ENCODE measurements at regions not wholly inside any gene's neighbourhood (a gene's known extent, or its start where the extent isn't known, plus 50 kb on each side); places are given as distances from the start of the nearest gene placed in this dataset.

DNA sequence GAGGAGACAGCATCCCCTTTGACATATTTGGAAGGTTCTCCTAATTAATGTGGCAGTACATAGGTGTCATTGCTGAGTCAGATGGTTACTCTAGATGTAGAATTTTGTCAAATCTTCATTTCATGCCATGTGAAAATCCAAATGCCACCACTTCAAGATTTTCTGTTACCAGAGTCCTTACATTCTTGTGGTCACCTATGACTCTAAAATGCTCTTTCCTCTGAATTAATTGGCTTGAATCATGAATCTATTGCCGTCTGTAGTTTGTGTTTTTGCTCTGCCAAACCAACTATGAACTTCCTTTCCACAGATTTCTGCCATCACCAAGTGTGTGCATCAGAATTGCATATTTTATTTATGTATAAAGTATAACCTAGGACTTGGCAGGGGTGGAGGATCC, 269.4 kb upstream of the ZPLD1 start:
- TF ChIP-seq, protein P1, sequence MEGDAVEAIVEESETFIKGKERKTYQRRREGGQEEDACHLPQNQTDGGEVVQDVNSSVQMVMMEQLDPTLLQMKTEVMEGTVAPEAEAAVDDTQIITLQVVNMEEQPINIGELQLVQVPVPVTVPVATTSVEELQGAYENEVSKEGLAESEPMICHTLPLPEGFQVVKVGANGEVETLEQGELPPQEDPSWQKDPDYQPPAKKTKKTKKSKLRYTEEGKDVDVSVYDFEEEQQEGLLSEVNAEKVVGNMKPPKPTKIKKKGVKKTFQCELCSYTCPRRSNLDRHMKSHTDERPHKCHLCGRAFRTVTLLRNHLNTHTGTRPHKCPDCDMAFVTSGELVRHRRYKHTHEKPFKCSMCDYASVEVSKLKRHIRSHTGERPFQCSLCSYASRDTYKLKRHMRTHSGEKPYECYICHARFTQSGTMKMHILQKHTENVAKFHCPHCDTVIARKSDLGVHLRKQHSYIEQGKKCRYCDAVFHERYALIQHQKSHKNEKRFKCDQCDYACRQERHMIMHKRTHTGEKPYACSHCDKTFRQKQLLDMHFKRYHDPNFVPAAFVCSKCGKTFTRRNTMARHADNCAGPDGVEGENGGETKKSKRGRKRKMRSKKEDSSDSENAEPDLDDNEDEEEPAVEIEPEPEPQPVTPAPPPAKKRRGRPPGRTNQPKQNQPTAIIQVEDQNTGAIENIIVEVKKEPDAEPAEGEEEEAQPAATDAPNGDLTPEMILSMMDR (conservative IDR thresholded peaks at IDR 0.05 in 1 of 2, IDR thresholded peaks at IDR 0.05 in 1 of 2; ENCODE audit: low read depth in 1 of 2, low read length in 2 of 2): no peak
- no peak for TF ChIP-seq EZH2 (IDR thresholded peaks at IDR 0.05; ENCODE audit: low read length, missing control alignments)

All from fibroblast of lung (primary cell).